T-helper 1 cell treated with Interleukin-12 subunit alpha and Interleukin-12 subunit beta and Interleukin-4 antibody, amounts not matched to agents 30 ng/mL and 1 ng/mL, for 36 hours (primary cell): ENCODE measurements at regions not wholly inside any gene's neighbourhood (a gene's known extent, or its start where the extent isn't known, plus 50 kb on each side); places are given as distances from the start of the nearest gene placed in this dataset.
"Not testable (repeated sequence)": the region's sequence is repeated elsewhere in the genome, so short reads cannot be mapped to it uniquely, and the experiment has no call there.

ENCODE experiments used
- intact Hi-C: fragments of 100-400 bp; cut with micrococcal nuclease; formaldehyde crosslinking; loops from one replicate; pipeline ENCODE4 v1.15.1; 2024

- intact Hi-C loops = not testable (repeated sequence)
Observed at GRCh38 chrX:140074851-140075250, 109.5 kb upstream of the CXorf66 start.

DNA sequence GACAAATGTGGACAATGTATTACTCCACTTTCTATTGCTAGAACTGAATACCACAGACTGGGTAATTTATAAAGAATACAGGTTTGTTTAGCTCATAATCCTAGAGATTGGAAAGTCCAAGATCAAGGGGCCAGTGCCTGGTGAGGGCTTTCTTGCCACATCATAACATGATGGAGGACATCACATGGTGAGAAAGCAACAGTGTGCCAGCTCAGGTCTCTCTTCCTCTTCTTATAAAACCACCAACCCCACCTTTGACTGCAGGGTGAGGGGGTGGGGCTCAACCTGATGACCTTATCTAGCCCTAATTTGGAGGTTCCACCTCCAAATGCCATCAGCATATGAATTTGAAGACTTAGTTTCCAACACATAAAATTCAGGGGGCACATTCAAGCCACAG lies 105.7 kb upstream of the CXorf66 start:
- intact Hi-C loops = no loop called here

GRCh38 chrX:140065961-140066662 lies 100.8 kb upstream of the CXorf66 start:
- intact Hi-C loops = no loop called here

- intact Hi-C loops = no loop called here
Observed at GRCh38 chrX:140064993-140065392, 99.7 kb upstream of the CXorf66 start.

DNA sequence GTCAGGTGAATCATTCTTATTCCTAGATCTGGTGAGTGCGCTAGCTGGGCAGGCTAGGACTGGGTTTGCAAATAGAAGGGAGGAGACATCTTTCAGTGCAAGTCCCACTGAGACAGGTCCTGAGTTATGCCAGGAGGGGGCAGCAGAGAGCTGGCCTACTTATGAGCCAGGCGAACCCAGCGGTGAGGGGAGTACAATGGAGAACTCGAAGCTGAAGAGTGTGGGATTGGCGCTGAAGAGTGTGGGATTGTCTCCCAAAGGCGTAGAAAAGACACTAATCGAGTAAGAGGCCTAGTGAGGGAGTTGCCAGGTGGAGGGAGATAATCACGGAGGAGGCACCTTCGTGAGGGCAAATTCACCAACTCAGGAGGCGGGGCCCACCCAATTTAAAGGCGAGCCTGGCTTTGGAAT lies 91.7 kb upstream of the CXorf66 start:
- intact Hi-C loops = loop anchor here (1.0 kb wide), 2 partner anchors 84 to 676 kb away; no protein-coding TSS in a partner anchor

DNA sequence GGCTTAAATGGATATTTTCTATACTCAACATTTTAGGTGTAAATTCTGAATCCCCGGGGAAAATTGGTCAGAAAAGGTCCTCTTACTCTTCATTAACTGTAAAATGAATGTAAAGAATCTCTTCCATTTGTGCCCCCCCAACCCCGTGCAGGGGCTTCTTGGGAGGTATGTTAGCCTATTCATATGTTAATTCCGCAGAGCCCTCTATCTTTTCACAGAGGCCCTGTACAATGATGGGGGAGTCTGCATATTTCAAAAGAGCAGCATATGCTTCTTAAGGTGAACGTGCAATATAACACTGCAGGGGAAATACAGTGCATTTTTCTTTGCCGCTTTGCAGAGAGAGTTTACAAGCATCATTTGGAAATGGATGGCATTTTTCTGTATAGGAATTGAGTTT lies 88.5 kb upstream of the CXorf66 start:
- intact Hi-C loops = no loop called here

DNA sequence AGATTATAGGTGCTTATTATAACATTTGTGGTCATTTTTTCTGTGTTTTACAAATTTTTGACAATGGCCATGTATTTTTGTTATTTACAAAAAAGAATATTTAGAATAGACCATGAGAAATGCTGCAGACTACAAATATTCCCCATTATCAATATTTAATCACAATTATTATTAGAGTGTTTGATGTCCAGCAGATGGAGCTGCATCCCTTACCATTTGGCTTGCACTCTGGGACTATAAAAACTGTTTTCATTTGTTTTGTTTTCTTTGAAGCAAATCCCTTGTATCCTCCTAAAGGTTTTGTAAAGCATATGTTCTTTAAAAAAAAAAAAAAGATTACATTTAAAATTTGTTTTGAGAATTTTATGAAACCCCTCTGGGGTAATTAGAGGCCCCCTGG lies 85.6 kb upstream of the CXorf66 start:
- intact Hi-C loops = no loop called here

GRCh38 chrX:140040386-140040785 lies 75.1 kb upstream of the CXorf66 start:
- intact Hi-C loops = no loop called here

- intact Hi-C loops = no loop called here
Observed at GRCh38 chrX:140038842-140039241, 73.5 kb upstream of the CXorf66 start.

GRCh38 chrX:140034916-140035315 lies 69.6 kb upstream of the CXorf66 start:
- intact Hi-C loops = no loop called here

- intact Hi-C loops = no loop called here
Observed at GRCh38 chrX:140022482-140022881, 57.2 kb upstream of the CXorf66 start.

DNA sequence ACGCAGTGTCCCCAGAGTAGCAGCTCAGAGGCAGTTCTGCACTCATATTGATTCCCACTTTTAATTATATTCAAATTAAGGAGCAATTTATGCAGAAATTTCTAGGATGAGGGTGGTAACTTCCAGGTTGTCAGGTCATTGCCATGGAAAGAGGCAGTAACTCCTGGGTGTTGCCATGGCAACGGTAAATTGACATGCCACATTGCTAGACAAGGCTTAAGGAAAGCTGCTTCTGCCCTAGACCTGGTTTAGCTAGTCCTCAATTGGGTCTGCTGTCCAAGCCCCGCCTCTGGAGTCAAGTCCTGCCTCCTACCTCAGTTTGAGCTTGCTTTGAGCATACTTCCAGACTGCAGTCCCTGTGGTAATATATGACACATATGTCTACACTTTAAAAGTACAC lies 53.8 kb upstream of the CXorf66 start:
- intact Hi-C loops = not testable (repeated sequence)
